H9 (cell line): ENCODE measurements at regions not wholly inside any gene's neighbourhood (a gene's known extent, or its start where the extent isn't known, plus 50 kb on each side); places are given as distances from the start of the nearest gene placed in this dataset.

Source experiments
- DNase-seq: peaks from one replicate; pipeline ENCODE4 v3.0.0-alpha.2; 2017
- H2AFZ ChIP-seq: one replicate; pipeline ENCODE4 v1.6.1; 2013; ENCODE audit warnings: mild to moderate bottlenecking, low read length, control low read depth, moderate library complexity
- H2AK5ac ChIP-seq: 2 replicates; pipeline ENCODE4 v1.6.1; 2013; ENCODE audit warnings: low read length, control low read depth, mixed read lengths; ENCODE audit not compliant: insufficient read length
- H2BK120ac ChIP-seq: one replicate; pipeline ENCODE4 v1.6.1; 2013; ENCODE audit warnings: low read depth, mild to moderate bottlenecking, low read length, control low read depth, inconsistent platforms; ENCODE audit not compliant: poor library complexity, severe bottlenecking
- H2BK12ac ChIP-seq: 2 replicates; pipeline ENCODE4 v1.6.1; 2013; ENCODE audit warnings: low read length, control low read depth, mixed read lengths, low read depth; ENCODE audit not compliant: insufficient read length
- H2BK15ac ChIP-seq: 2 replicates; pipeline ENCODE4 v1.6.1; 2013; ENCODE audit warnings: low read depth, low read length, control low read depth
- H2BK20ac ChIP-seq: one replicate; pipeline ENCODE4 v1.6.1; 2013; ENCODE audit warnings: low read depth, mild to moderate bottlenecking, low read length, control low read depth, inconsistent platforms; ENCODE audit not compliant: poor library complexity, severe bottlenecking
- H2BK5ac ChIP-seq: 2 replicates; pipeline ENCODE4 v1.6.1; 2013; ENCODE audit warnings: low read length, control low read depth, mixed read lengths; ENCODE audit not compliant: insufficient read length
- H3K14ac ChIP-seq: 2 replicates; pipeline ENCODE4 v1.6.1; 2013; ENCODE audit warnings: low read length, control low read depth; ENCODE audit not compliant: insufficient read depth
- H3K18ac ChIP-seq: 2 replicates; pipeline ENCODE4 v1.6.1; 2013; ENCODE audit warnings: low read depth, mild to moderate bottlenecking, mixed read lengths, low read length, control low read depth; ENCODE audit not compliant: insufficient read length
- H3K23ac ChIP-seq: 2 replicates; pipeline ENCODE4 v1.6.1; 2013; ENCODE audit warnings: low read length, control low read depth, mixed read lengths, low read depth; ENCODE audit not compliant: insufficient read length
- H3K23me2 ChIP-seq: 2 replicates; pipeline ENCODE4 v1.6.1; 2013; ENCODE audit warnings: low read depth, mild to moderate bottlenecking, mixed read lengths, low read length, control low read depth; ENCODE audit not compliant: insufficient read length, poor library complexity, severe bottlenecking
- H3K27ac ChIP-seq: 2 replicates; pipeline ENCODE4 v1.5.1; 2013; ENCODE audit warnings: low read length, control low read depth, mixed read lengths, low read depth; ENCODE audit not compliant: insufficient read length
- H3K27me3 ChIP-seq: 2 replicates; pipeline ENCODE4 v1.6.1; 2013; ENCODE audit warnings: low read length, control low read depth, inconsistent platforms; ENCODE audit not compliant: insufficient read depth
- H3K4ac ChIP-seq: 2 replicates; pipeline ENCODE4 v1.6.1; 2013; ENCODE audit warnings: low read depth, mild to moderate bottlenecking, control low read depth, inconsistent platforms, low read length, moderate library complexity
- H3K4me1 ChIP-seq: 2 replicates; pipeline ENCODE4 v1.6.1; 2013; ENCODE audit warnings: low read length, control low read depth, inconsistent platforms; ENCODE audit not compliant: insufficient read depth
- H3K4me2 ChIP-seq: 2 replicates; pipeline ENCODE4 v1.6.1; 2013; ENCODE audit warnings: low read length, control low read depth, mixed read lengths; ENCODE audit not compliant: insufficient read length, insufficient read depth
- H3K56ac ChIP-seq: 2 replicates; pipeline ENCODE4 v1.6.1; 2013; ENCODE audit warnings: low read depth, mild to moderate bottlenecking, mixed read lengths, low read length, control low read depth; ENCODE audit not compliant: insufficient read length
- H3K79me1 ChIP-seq: 2 replicates; pipeline ENCODE4 v1.6.1; 2013; ENCODE audit warnings: low read depth, mild to moderate bottlenecking, moderate library complexity, low read length, control low read depth, inconsistent platforms; ENCODE audit not compliant: insufficient read depth, poor library complexity, severe bottlenecking
- H3K79me2 ChIP-seq: 2 replicates; pipeline ENCODE4 v1.6.1; 2013; ENCODE audit warnings: low read length, control low read depth, inconsistent platforms; ENCODE audit not compliant: insufficient read depth
- H3K9ac ChIP-seq: 2 replicates; pipeline ENCODE4 v1.6.1; 2013; ENCODE audit warnings: low read length, control low read depth, mixed read lengths; ENCODE audit not compliant: insufficient read length; ENCODE audit errors: extremely low read depth
- H3K9me3 ChIP-seq: one replicate; pipeline ENCODE4 v1.6.1; 2013; ENCODE audit warnings: low read depth, low read length, inconsistent platforms; ENCODE audit not compliant: control insufficient read depth
- H3T11ph ChIP-seq: one replicate; pipeline ENCODE4 v1.6.1; 2013; ENCODE audit warnings: mild to moderate bottlenecking, low read length, control low read depth, inconsistent platforms
- H4K20me1 ChIP-seq: one replicate; pipeline ENCODE4 v1.6.1; 2013; ENCODE audit not compliant: control insufficient read depth, insufficient read length, insufficient read depth
- H4K5ac ChIP-seq: 2 replicates; pipeline ENCODE4 v1.6.1; 2013; ENCODE audit warnings: low read depth, mild to moderate bottlenecking, mixed read lengths, low read length, control low read depth; ENCODE audit not compliant: insufficient read length
- H4K8ac ChIP-seq: replicated peaks from 2 replicates; pipeline ENCODE4 v1.6.1; 2013; ENCODE audit warnings: low read length, control low read depth, mixed read lengths, low read depth; ENCODE audit not compliant: insufficient read length
- H4K91ac ChIP-seq: 2 replicates; pipeline ENCODE4 v1.6.1; 2013; ENCODE audit warnings: low read depth, mild to moderate bottlenecking, moderate library complexity, mixed read lengths, low read length, control low read depth; ENCODE audit not compliant: insufficient read length
- H3K27ac Mint-ChIP-seq, 3 experiments: 2 replicates in 2 of 3; 3 replicates in 1 of 3; pipeline ENCODE4 v1.8.0; 2020 to 2021; ENCODE audit warnings: mixed read lengths in 3 of 3, mild to moderate bottlenecking in 1 of 3, moderate library complexity in 1 of 3
- H3K27me3 Mint-ChIP-seq: 2 replicates; pipeline ENCODE4 v1.8.0; 2021; ENCODE audit warnings: low read depth, mild to moderate bottlenecking, moderate library complexity, mixed read lengths
- H3K36me3 Mint-ChIP-seq, 3 experiments: 2 replicates in 2 of 3; 3 replicates in 1 of 3; pipeline ENCODE4 v1.8.0; 2020 to 2021; ENCODE audit warnings: low read depth in 3 of 3, mixed read lengths in 3 of 3; ENCODE audit not compliant: insufficient read depth in 1 of 3
- H3K4me1 Mint-ChIP-seq, 2 experiments: 2 replicates each; pipeline ENCODE4 v1.8.0; 2020; ENCODE audit warnings: mixed read lengths in 2 of 2
- H3K4me3 Mint-ChIP-seq, 2 experiments: 2 replicates in 1 of 2; 3 replicates in 1 of 2; pipeline ENCODE4 v1.8.0; 2020 to 2021; ENCODE audit warnings: mild to moderate bottlenecking in 2 of 2, mixed read lengths in 2 of 2, moderate library complexity in 1 of 2
- H3K9me3 Mint-ChIP-seq, 2 experiments: 2 replicates in 1 of 2; 3 replicates in 1 of 2; pipeline ENCODE4 v1.8.0; 2020; ENCODE audit warnings: mild to moderate bottlenecking in 2 of 2, mixed read lengths in 2 of 2, moderate library complexity in 1 of 2
- CTCF ChIP-seq: fragments of 200-600 bp; sonication (generic); conservative IDR thresholded peaks from 3 replicates; pipeline ENCODE4 v1.8.0; 2021; ENCODE audit warnings: antibody characterized with exemption, mild to moderate bottlenecking
- WGBS: extraction: QIAGEN DNeasy Blood & Tissue Kit; methylation state at CpG from one replicate; pipeline ENCODE4 v1.1.7; 2013; ENCODE audit warnings: missing lambda C conversion rate, low lambda C conversion rate, mixed read lengths; ENCODE audit not compliant: insufficient read length; ENCODE audit errors: extremely low coverage; 5-methylcytosine and 5-hydroxymethylcytosine counted together

DNA sequence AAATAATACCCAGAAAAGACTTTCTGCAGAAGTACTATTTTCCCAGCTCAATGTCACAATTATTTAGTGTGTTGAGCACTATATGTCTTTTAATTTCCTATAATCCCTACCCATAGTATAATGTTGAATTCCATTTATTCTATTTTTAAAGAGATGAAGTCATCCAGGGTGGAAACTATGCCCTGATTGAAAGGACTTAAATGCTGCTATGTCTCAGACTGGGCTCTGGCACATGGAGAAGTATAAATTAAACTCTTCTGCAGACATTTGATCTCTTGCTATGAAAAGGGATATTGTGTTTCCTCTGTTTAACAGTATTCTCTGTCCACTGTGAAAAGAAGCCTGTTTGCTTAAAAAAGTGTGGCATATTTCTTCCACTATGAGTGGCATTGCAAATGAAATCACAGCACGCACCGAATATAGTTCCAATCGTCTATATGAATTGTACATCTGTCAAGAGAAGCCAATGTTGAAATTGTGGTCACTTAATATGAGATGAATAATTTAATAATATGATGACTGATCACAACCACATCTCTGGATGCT is 192.3 kb downstream of the BCAT1 start:
- no peak for TF ChIP-seq CTCF
- H3K56ac ChIP-seq, result no peak overlapping the region
- H3K79me1 ChIP-seq, result no peaks in the 10 kb centered on the region
- H3K36me3 Mint-ChIP-seq, result no peaks in the 10 kb centered on the region
- peak overlapping the region in 1 of 3 experiments; percentile 12; a peak in 1 of 7 replicates for H3K27ac Mint-ChIP-seq
- no peak overlapping the region for H2BK12ac ChIP-seq
- H3K4ac ChIP-seq, result no peak overlapping the region
- H3K23me2 ChIP-seq, result no peaks in the 10 kb centered on the region
- no CpG with 5 or more reads among the region's 3 CpGs for WGBS
- H3K18ac ChIP-seq, result no peak overlapping the region
- no peak overlapping the region for H3K27ac ChIP-seq
- no peaks in the 10 kb centered on the region for H3K79me2 ChIP-seq
- H4K8ac ChIP-seq, result no peak overlapping the region
- H3K9ac ChIP-seq, result no peak overlapping the region
- H3K23ac ChIP-seq, result no peak overlapping the region
- H3K27me3 ChIP-seq, result no peaks in the 10 kb centered on the region
- no peak overlapping the region for H4K91ac ChIP-seq
- H2BK120ac ChIP-seq, result no peak overlapping the region
- DNase-seq, result no peak
- H3T11ph ChIP-seq, result no peak overlapping the region
- no peaks in the 10 kb centered on the region for H3K27me3 Mint-ChIP-seq
- H3K9me3 ChIP-seq, result no peaks in the 10 kb centered on the region
- H3K4me3 Mint-ChIP-seq, result no peak overlapping the region
- no peak overlapping the region for H2BK15ac ChIP-seq
- H3K4me1 ChIP-seq, result no peaks in the 10 kb centered on the region; the same call in 1 of the 2 replicates
- peaks cover 14 to 19% of the 10 kb centered on the region in 2 experiments for H3K4me1 Mint-ChIP-seq
- H2BK5ac ChIP-seq, result no peak overlapping the region
- no peak overlapping the region for H2BK20ac ChIP-seq
- no peak overlapping the region for H4K5ac ChIP-seq
- no peak overlapping the region for H3K4me2 ChIP-seq
- no peak overlapping the region for H2AK5ac ChIP-seq
- H3K9me3 Mint-ChIP-seq, result no peaks in the 10 kb centered on the region
- H2AFZ ChIP-seq, result no peak overlapping the region
- no peaks in the 10 kb centered on the region for H4K20me1 ChIP-seq
- H3K14ac ChIP-seq, result no peak overlapping the region
